NCI-H1436 (cell line): ENCODE measurements at regions not wholly inside any gene's neighbourhood (a gene's known extent, or its start where the extent isn't known, plus 50 kb on each side); places are given as distances from the start of the nearest gene placed in this dataset.
"Not testable (repeated sequence)": the region's sequence is repeated elsewhere in the genome, so short reads cannot be mapped to it uniquely, and the experiment has no call there.

Experiments
- DNase-seq: peaks from one replicate; lab custom pipeline; 2025; lab: John Stamatoyannopoulos, UW

DNA sequence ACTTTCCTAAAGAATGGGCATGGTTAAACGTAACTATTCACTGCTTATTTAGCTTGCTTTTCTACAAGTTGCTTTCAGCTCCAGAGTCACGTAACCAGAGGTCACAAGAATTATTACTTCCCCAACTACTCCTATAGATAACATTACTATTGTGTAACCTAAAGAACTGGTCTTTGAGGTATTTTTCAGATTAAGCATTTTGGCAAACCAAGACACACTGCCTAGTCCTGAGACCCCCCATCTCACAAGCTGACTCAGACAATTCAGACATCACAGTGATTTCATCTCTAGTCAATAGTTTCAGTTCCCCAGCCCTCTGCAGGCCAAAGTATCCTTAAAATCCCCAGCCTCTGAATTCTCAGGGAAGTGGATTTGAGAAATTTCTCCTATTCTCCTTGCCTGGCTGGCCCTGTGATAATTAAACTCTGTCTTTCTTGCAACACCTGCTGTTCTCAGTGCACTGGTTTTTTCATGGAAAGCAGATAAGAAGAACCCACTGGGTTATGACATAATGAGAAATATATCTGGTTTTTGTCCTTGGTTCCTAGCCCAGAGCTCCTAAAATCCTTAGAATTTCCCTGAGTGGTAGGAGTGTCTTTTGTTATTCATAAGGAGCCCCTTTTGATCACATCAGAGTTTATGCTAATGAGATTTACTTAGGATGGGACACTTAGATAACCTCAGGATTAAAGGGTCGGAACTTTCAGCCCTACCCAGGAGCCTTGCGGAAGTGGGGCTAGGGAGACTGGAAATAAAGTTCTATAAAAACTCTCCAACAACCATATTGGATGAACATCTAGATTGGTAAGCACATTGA, 1310.8 kb upstream of the CHAC2 start:
- no peak for DNase-seq

- DNase-seq: no peak
These were observed 1312.6 kb upstream of the CHAC2 start for GRCh38 chr2:52454962-52455361.

DNA sequence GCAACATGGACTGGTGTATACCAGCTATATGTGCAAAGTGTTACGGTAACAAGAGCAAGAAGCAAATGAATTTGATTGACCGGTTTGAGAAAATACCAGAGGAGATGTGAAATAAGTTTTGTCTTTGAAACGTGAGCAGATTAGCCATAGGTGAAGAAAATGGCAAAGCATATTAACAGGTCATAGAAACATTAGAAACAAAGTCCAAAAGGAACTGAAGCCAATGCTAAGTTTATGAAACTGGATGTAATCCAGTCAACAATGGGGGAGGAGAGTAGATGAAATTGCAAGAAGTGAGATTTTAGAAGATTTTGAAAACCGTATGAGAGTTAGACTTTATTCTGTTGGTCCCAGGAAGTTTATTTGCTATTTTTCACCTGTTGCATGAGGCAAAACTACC, 1315.4 kb upstream of the CHAC2 start:
- no peak for DNase-seq

GRCh38 chr2:52445686-52446085, 1321.9 kb upstream of the CHAC2 start:
- no peak for DNase-seq

DNA sequence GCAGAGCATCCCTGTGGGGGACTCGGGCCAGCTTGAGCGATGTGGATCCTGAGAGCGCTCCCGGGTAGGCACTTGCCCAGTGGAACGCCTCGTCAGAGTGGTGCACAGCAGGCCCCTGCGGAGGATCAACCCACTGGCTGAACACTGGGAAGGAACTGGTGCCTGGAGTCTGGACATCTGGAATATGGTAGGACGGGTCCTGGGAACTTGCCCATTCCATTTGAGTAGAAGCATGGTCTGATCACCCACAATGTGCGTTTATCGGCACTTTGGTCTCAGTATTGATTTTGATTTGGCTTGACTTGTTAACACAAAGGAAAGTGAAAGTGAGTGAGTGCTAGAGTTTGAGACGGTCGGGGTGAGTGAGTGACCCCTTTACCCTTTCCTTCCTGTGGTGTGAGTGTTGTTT, 1336.2 kb upstream of the CHAC2 start:
- DNase-seq: no peak

GRCh38 chr2:52429740-52430139, 1337.9 kb upstream of the CHAC2 start:
- DNase-seq: no peak

DNA sequence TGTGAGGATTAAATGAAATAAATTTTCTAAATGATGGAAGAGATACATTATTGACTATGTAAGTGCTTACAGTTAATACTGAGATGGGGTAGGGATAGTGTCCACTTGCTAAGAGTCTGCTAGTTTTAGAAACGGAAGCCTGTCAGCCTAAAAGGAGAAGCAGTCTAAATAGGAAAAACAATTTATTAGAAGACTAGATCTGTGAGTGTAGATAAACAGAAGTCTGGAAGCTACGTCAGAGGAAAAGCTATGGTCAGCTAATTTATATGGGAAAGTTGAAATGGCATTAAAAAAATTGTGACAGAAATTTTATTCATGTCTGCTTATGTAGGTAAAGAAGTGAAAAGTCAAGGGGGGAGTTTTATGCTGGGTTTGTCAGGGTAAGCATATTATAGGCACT, 1338.4 kb upstream of the CHAC2 start:
- DNase-seq: no peak

DNA sequence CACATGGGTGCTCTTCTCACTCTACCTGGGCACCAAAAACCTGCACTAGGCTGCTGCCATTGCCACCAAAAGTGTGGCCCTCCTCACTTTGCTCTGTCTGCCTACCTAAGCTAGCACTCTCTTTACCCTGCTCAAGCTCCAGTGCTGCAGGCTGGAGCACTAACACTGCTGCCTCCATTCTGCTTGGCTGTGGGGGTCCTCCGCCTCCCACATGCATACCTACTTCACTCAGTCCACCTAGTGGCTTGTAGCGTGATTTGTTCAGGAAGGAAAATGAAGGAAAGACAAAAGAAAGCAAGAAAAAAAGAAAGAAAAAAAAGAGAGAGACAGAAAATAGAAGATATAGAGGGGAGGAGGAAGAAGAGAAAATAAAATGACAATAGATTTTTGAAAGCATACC, 1339.4 kb upstream of the CHAC2 start:
- DNase-seq: no peak

DNA sequence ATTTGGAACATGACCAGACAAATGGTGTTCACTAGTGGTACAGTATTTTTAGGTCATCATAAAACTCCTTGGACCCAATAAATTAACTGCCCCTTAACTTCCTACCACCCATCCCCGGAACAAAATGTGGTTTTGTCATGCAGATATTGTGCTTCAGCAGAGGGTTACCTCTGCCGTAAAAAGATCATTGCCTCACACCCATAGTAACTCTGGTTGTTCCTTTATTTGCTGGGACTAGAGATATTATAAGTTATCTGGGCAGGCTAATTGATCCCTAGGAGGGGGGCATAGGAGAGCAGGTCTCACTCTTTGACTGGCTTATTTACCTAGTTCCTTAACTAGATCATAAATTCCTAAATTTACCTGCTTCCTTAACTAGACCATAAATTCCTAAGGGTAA, 1343.9 kb upstream of the CHAC2 start:
- no peak for DNase-seq

DNA sequence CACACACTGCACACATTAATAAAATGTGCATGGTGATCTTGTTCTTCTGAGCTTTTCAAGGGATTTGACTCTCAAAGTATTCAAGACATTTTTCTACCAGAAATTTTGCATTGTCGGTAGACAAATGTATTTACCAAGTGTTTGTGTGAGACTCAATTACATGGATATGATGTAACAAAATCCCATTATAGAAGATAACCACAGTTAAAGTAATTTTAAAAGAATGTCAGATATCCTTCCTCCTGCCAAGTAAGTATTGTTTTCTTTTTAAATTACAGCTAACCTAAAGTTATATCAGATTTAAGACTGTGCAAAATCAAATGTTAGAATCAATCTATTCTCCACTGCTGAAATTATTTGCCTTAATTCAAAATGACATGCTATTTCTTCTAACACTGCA, 1344.5 kb upstream of the CHAC2 start:
- DNase-seq: no peak

GRCh38 chr2:52416340-52416739, 1351.3 kb upstream of the CHAC2 start:
- no peak for DNase-seq

- no peak for DNase-seq
These were observed 1352.9 kb upstream of the CHAC2 start for GRCh38 chr2:52414561-52415295.

GRCh38 chr2:52409308-52410118, 1358.1 kb upstream of the CHAC2 start:
- DNase-seq: not testable (repeated sequence)

DNA sequence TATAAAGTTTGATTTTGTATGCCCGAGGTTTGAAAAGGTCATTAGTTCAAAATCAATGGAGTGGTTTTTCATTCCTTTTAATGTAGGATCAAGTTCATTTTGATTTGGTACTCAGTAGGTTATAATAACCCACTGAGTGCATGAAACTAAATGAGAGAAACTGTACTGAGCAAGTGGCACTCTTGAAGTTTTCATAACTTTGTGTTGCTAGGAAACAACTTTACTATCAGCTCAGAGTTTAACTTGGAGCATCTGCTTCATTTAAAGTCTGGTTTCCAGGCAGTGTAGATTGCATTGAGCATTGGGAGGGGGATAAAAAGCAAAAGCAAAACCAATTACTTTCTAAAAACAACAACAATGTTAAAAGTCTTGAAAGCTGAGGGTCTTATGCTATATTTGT, 1361.6 kb upstream of the CHAC2 start:
- no peak for DNase-seq

- DNase-seq: no peak
These were observed 1362.7 kb upstream of the CHAC2 start for GRCh38 chr2:52404866-52405265.

- DNase-seq: no peak
These were observed 1363.6 kb upstream of the CHAC2 start for GRCh38 chr2:52404046-52404445.

GRCh38 chr2:52402128-52402527, 1365.5 kb upstream of the CHAC2 start:
- DNase-seq: no peak

DNA sequence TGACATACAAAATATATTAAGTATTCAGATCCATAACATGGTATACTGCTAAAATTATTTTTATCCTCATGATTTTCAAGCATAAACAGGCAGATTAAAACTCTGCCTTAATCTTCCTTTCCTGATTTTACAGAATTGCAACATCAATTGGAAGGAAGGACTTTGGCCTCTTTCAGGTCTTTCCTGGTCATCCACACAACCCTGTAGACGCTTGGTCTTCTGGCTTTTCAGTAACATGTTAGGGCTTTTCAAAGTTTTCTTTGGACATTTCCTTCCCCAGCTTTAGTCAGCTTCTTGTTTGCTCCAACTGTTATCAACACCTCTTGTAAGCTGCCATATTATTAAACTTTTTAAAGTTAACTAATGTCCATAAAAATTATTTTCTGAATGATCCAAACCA, 1364.9 kb upstream of the NRXN1 start:
- no peak for DNase-seq

- no peak for DNase-seq
These were observed 1364.0 kb upstream of the NRXN1 start for GRCh38 chr2:52395912-52396311.

DNA sequence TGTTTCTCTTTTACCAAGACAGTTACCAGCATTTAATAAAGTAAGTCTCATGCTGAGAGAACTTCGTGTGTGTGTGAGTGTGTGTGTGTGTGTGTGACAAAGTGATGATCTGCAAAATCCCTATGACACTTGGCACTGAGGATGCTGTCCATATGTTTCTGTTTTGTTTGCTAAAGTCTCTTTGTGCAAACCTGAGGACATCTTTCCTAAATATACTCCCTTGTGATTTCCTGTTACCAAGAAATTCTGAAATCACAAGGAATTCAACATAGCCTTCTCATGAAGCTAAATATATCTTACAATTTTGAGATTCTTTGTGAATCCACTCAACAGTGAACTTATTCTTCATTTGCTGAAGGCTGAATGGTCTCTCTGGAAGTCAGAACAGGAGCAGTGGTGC, 1359.7 kb upstream of the NRXN1 start:
- no peak for DNase-seq

DNA sequence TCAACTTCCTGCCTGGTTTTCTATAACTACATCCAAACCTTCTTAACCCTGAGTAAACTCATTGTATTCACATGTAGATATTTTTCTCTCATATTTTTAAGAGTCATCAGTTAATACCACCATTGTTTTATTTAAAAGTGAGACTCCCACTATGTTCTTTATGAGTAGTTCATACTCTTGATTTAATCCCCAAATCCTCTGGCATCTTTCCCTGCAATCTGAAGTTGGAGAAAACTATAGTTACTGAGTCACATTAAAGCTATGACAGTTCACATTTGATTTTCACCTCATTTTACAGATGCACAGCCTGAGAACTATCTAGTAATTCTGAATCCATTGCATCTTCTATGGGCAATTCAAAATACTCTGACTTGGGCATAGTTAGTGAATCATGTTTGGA, 1358.7 kb upstream of the NRXN1 start:
- DNase-seq: no peak

- DNase-seq: no peak
These were observed 1356.1 kb upstream of the NRXN1 start for GRCh38 chr2:52387937-52388590.
